B cell (primary cell): ENCODE measurements at regions not wholly inside any gene's neighbourhood (a gene's known extent, or its start where the extent isn't known, plus 50 kb on each side); places are given as distances from the start of the nearest gene placed in this dataset.

Experiments used
- CTCF ChIP-seq: fragments of 200-600 bp; IDR thresholded peaks from one replicate; pipeline ENCODE4 v1.8.0; 2022; ENCODE audit warnings: antibody characterized with exemption, mild to moderate bottlenecking
- EZH2 ChIP-seq: IDR thresholded peaks from 2 replicates; pipeline ENCODE4 v1.6.1; 2012; ENCODE audit warnings: borderline replicate concordance, low read depth, mild to moderate bottlenecking, moderate library complexity, low read length; ENCODE audit not compliant: insufficient read depth, poor library complexity, severe bottlenecking

- TF ChIP-seq CTCF (no peak), EZH2 (no peak)
Observed at GRCh38 chr7:125386211-125386610, 456.6 kb upstream of the POT1 start.
